Spleen (tissue), 7 donors: ENCODE measurements at regions not wholly inside any gene's neighbourhood (a gene's known extent, or its start where the extent isn't known, plus 50 kb on each side); places are given as distances from the start of the nearest gene placed in this dataset.
"Not testable (repeated sequence)": the region's sequence is repeated elsewhere in the genome, so short reads cannot be mapped to it uniquely, and the experiment has no call there.

Experiments
- CTCF ChIP-seq, 11 experiments: fragments of 200-600 bp in 7 of 11; fragments of 450-650 bp in 4 of 11; sonication (generic) in 4 of 11; IDR thresholded peaks in 8 of 11; conservative IDR thresholded peaks in 3 of 11; 1 replicate in 7 of 11; 2 replicates in 4 of 11; pipeline versions ENCODE4 v1.4.0 to v1.8.0; 2016 to 2021; ENCODE audit warnings: antibody characterized with exemption in 11 of 11, inconsistent platforms in 4 of 11, mild to moderate bottlenecking in 1 of 11
- POLR2AphosphoS5 ChIP-seq, 3 donors: sonication (generic); formaldehyde crosslinking; IDR thresholded peaks; one replicate each; pipeline ENCODE4 v1.5.1; 2017; ENCODE audit warnings: antibody characterized with exemption in 3 of 3
- donor health status: DM: no; HTN: no; CAD: no; lungs with moderate emphysema.
- donor health status: DM: no; HTN: no; CAD: no.
- donor health status: DM: no; HTN: no; CAD: no.

DNA sequence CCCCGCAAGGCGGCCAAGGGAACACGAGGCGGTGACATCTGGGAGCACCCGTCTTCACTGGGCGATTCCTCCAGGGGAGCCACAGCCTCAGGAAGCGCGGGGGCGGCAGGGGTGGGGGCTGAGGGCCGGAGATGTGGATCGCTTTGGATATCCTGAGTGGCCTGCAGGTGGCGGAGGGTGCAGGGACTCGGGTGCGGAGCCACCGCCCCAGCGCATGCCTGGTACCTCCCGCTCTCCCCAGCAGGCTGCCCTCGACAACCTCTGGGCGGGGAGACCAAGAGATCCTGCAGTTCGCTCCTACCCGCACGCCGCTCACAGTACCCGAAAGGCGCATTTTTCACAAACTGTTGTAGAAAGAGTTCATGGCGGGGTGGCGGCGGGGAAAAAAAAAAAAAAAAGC lies 162.9 kb upstream of the PRKX start:
- not testable (repeated sequence) for TF ChIP-seq POLR2AphosphoS5 (IDR thresholded peaks at IDR 0.05); CTCF (IDR thresholded peaks at IDR 0.05 in 8 of 11, conservative IDR thresholded peaks at IDR 0.05 in 3 of 11)
